CD14-positive monocyte (primary cell): ENCODE measurements at regions not wholly inside any gene's neighbourhood (a gene's known extent, or its start where the extent isn't known, plus 50 kb on each side); places are given as distances from the start of the nearest gene placed in this dataset.

Experiments used
- DNase-seq, 3 donors: peaks; one replicate each; pipeline ENCODE4 v3.0.0-alpha.2; 2011 to 2022
- H2AFZ ChIP-seq: 2 replicates; pipeline ENCODE4 v1.6.0; 2012; ENCODE audit warnings: mild to moderate bottlenecking, low read depth, low read length, inconsistent platforms; ENCODE audit not compliant: insufficient read depth, poor library complexity, severe bottlenecking
- H3K27ac ChIP-seq, 2 donors: 1 replicate in 1 of 2; 2 replicates in 1 of 2; pipeline ENCODE4 v1.5.1; 2012 to 2013; ENCODE audit warnings: low read length in 2 of 2, control low read depth in 1 of 2, inconsistent platforms in 1 of 2, low read depth in 1 of 2, mild to moderate bottlenecking in 1 of 2
- H3K27me3 ChIP-seq, 2 donors: one replicate each; pipeline versions ENCODE4 v1.6.0 to v1.6.1; 2011 to 2013; ENCODE audit warnings: low read length in 2 of 2; ENCODE audit not compliant: control insufficient read depth in 2 of 2, insufficient read depth in 2 of 2
- H3K36me3 ChIP-seq, 2 donors: replicated peaks in 1 of 2; 1 replicate in 1 of 2; 2 replicates in 1 of 2; pipeline versions ENCODE4 v1.5.1 to v1.6.1; 2012 to 2013; ENCODE audit warnings: low read length in 2 of 2, control low read depth in 1 of 2, inconsistent platforms in 1 of 2, mild to moderate bottlenecking in 1 of 2; ENCODE audit not compliant: insufficient read depth in 2 of 2, control insufficient read depth in 1 of 2
- H3K4me1 ChIP-seq, 2 donors: 1 replicate in 1 of 2; 2 replicates in 1 of 2; pipeline versions ENCODE4 v1.5.1 to v1.6.1; 2012 to 2013; ENCODE audit warnings: low read length in 2 of 2, control low read depth in 1 of 2, inconsistent platforms in 1 of 2, mild to moderate bottlenecking in 1 of 2, moderate library complexity in 1 of 2; ENCODE audit not compliant: insufficient read depth in 2 of 2, control insufficient read depth in 1 of 2
- H3K4me2 ChIP-seq: replicated peaks from 2 replicates; pipeline ENCODE3; 2012; ENCODE audit warnings: low read length, moderate library complexity, mild to moderate bottlenecking; ENCODE audit not compliant: poor library complexity, severe bottlenecking; ENCODE audit errors: extremely low read depth
- H3K4me3 ChIP-seq, 3 experiments: fragments of 200-600 bp in 1 of 3; sonication (generic) in 1 of 3; replicated peaks in 1 of 3; 1 replicate in 2 of 3; 2 replicates in 1 of 3; pipeline ENCODE4 v1.5.1; 2011 to 2013; ENCODE audit warnings: low read length in 3 of 3, mild to moderate bottlenecking in 3 of 3, control low read depth in 2 of 3, low read depth in 2 of 3, inconsistent platforms in 1 of 3, moderate library complexity in 1 of 3
- H3K79me2 ChIP-seq: 2 replicates; pipeline ENCODE4 v1.6.0; 2012; ENCODE audit warnings: mild to moderate bottlenecking, control low read depth, inconsistent platforms, low read length, moderate library complexity; ENCODE audit not compliant: insufficient read depth
- H3K9ac ChIP-seq: 2 replicates; pipeline ENCODE4 v1.6.0; 2017; ENCODE audit warnings: low read length, mild to moderate bottlenecking; ENCODE audit not compliant: insufficient read depth, poor library complexity, severe bottlenecking
- H3K9me3 ChIP-seq, 2 donors: replicated peaks in 1 of 2; 1 replicate in 1 of 2; 2 replicates in 1 of 2; pipeline versions ENCODE4 v1.5.1 to v1.6.1; 2012 to 2013; ENCODE audit warnings: low read length in 2 of 2, control low read depth in 1 of 2; ENCODE audit not compliant: control insufficient read depth in 1 of 2, insufficient read depth in 1 of 2
- H4K20me1 ChIP-seq: 2 replicates; pipeline ENCODE4 v1.6.0; 2012; ENCODE audit warnings: mild to moderate bottlenecking, low read length, control low read depth, moderate library complexity; ENCODE audit not compliant: insufficient read depth
- H3K27ac Mint-ChIP-seq, 7 donors: one replicate each; pipeline ENCODE4 v1.8.0; 2020; ENCODE audit warnings: mild to moderate bottlenecking in 7 of 7, mixed read lengths in 7 of 7, moderate library complexity in 6 of 7, inconsistent platforms in 2 of 7
- H3K27me3 Mint-ChIP-seq, 3 donors: one replicate each; pipeline ENCODE4 v1.8.0; 2021 to 2022; ENCODE audit warnings: low read depth in 3 of 3, mild to moderate bottlenecking in 3 of 3, mixed read lengths in 3 of 3, moderate library complexity in 3 of 3, inconsistent platforms in 1 of 3
- H3K36me3 Mint-ChIP-seq, 2 donors: one replicate each; pipeline ENCODE4 v1.8.0; 2020; ENCODE audit warnings: mixed read lengths in 2 of 2, inconsistent platforms in 1 of 2, mild to moderate bottlenecking in 1 of 2
- H3K4me1 Mint-ChIP-seq: one replicate; pipeline ENCODE4 v1.8.0; 2020; ENCODE audit warnings: mild to moderate bottlenecking, mixed read lengths
- H3K4me3 Mint-ChIP-seq, 2 donors: one replicate each; pipeline ENCODE4 v1.8.0; 2020; ENCODE audit warnings: mild to moderate bottlenecking in 2 of 2, mixed read lengths in 2 of 2, moderate library complexity in 1 of 2
- H3K9me3 Mint-ChIP-seq, 7 donors: one replicate each; pipeline ENCODE4 v1.8.0; 2020 to 2022; ENCODE audit warnings: mixed read lengths in 7 of 7, mild to moderate bottlenecking in 6 of 7, moderate library complexity in 6 of 7, inconsistent platforms in 2 of 7
- WGBS: methylation state at CpG from one replicate; pipeline ENCODE4 v1.1.5; 2013; ENCODE audit warnings: missing lambda C conversion rate; ENCODE audit not compliant: insufficient coverage; 5-methylcytosine and 5-hydroxymethylcytosine counted together
- intact Hi-C, 2 donors: fragments of 100-400 bp; cut with micrococcal nuclease; formaldehyde crosslinking; loops; one replicate each; pipeline versions ENCODE4 v1.15.0 to v1.15.1; 2023
- TF ChIP-seq, protein P1 (sequence below): fragments of 200-600 bp; IDR thresholded peaks from one replicate; pipeline ENCODE4 v1.8.0; 2022; ENCODE audit warnings: antibody characterized with exemption, mild to moderate bottlenecking

- no peak for DNase-seq
- Histone ChIP-seq H3K79me2 (no peaks in the 10 kb centered on the region), H3K9ac (no peak overlapping the region), H3K9me3 (peaks cover 6 to 8% of the 10 kb centered on the region in 2 donors), H3K27ac (no peak overlapping the region), H3K36me3 (no peaks in the 10 kb centered on the region), H3K27me3 (no peaks in the 10 kb centered on the region), H3K4me1 (no peaks in the 10 kb centered on the region), H2AFZ (no peak overlapping the region), H3K4me2 (no peak overlapping the region), H4K20me1 (no peaks in the 10 kb centered on the region), H3K4me3 (no peak overlapping the region)
- Mint-ChIP-seq H3K36me3 (no peaks in the 10 kb centered on the region), H3K9me3 (peaks cover 0 to 13% (median 5%) of the 10 kb centered on the region in 7 donors), H3K4me3 (no peak overlapping the region), H3K27ac (no peak overlapping the region), H3K27me3 (no peaks in the 10 kb centered on the region), H3K4me1 (no peaks in the 10 kb centered on the region)
- intact Hi-C loops: no loop called here
- WGBS: 23% methylated on average over 1 of the region's 1 CpG
- TF ChIP-seq, protein P1, sequence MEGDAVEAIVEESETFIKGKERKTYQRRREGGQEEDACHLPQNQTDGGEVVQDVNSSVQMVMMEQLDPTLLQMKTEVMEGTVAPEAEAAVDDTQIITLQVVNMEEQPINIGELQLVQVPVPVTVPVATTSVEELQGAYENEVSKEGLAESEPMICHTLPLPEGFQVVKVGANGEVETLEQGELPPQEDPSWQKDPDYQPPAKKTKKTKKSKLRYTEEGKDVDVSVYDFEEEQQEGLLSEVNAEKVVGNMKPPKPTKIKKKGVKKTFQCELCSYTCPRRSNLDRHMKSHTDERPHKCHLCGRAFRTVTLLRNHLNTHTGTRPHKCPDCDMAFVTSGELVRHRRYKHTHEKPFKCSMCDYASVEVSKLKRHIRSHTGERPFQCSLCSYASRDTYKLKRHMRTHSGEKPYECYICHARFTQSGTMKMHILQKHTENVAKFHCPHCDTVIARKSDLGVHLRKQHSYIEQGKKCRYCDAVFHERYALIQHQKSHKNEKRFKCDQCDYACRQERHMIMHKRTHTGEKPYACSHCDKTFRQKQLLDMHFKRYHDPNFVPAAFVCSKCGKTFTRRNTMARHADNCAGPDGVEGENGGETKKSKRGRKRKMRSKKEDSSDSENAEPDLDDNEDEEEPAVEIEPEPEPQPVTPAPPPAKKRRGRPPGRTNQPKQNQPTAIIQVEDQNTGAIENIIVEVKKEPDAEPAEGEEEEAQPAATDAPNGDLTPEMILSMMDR: no peak
These were observed 106.6 kb downstream of the SLC5A7 start for GRCh38 chr2:108092886-108093285.

DNA sequence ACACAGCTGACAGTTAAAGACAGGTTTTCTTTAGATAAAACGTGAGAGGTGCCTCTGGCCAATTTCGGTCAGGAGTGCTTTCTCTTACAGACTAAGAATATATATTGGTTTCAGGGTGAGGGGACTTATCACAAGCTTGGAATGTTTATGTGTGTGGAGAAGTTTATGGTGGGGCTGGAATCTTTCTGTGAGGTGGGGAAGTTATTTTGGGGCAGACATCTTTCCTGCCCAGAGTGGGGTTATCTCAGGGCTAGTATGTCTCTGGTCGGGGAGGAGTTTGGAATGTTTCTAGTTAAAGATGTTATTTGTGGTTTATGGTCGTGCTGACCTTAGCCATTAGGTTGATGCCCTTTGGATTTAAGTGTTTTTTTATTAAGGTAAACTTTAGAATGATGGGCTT, 115.2 kb downstream of the SLC5A7 start:
- Histone ChIP-seq H3K4me1 (no peaks in the 10 kb centered on the region), H3K4me3 (no peak overlapping the region), H3K27ac (no peak overlapping the region), H2AFZ (no peak overlapping the region), H3K4me2 (no peak overlapping the region), H3K36me3 (no peaks in the 10 kb centered on the region), H3K27me3 (no peaks in the 10 kb centered on the region), H3K79me2 (no peaks in the 10 kb centered on the region), H3K9ac (no peak overlapping the region), H3K9me3 (peaks cover 0 to 2% of the 10 kb centered on the region in 2 donors), H4K20me1 (no peaks in the 10 kb centered on the region)
- H3K9me3 Mint-ChIP-seq: peaks cover 0 to 6% (median 2%) of the 10 kb centered on the region in 7 donors
- H3K4me3 Mint-ChIP-seq: no peak overlapping the region
- H3K36me3 Mint-ChIP-seq: no peaks in the 10 kb centered on the region
- peaks cover 0 to 5% (median 1%) of the 10 kb centered on the region in 3 donors for H3K27me3 Mint-ChIP-seq
- WGBS: 86% methylated on average over 3 of the region's 4 CpGs
- TF ChIP-seq, protein P1: no peak
- DNase-seq: no peak
- no peak overlapping the region for H3K27ac Mint-ChIP-seq
- intact Hi-C loops: no loop called here
- no peaks in the 10 kb centered on the region for H3K4me1 Mint-ChIP-seq
